ENCODE measurements at regions not wholly inside any gene's neighbourhood (a gene's known extent, or its start where the extent isn't known, plus 50 kb on each side); places are given as distances from the start of the nearest gene placed in this dataset.
"Not testable (repeated sequence)": the region's sequence is repeated elsewhere in the genome, so short reads cannot be mapped to it uniquely, and the experiment has no call there.

DNA sequence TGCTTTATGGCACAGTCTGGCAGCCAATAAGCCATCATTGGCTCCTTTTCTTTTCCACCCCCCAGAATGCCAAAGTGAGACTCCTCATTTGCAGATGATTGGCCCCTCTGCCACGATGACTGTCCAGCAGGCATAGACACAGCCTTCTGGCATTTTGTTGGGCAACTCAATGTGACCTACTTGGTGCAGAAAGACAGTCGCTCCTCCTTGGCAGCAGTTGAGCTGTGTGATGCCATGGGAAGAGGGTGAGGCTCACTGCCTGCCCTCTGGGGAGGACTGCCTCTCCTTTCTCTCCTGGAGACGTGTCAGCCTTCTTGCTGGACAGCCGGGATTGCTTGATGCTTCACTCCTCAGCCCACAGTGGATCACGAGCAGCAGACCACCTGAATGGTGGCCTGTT lies 264.9 kb downstream of the C12orf75 start:
- DNase-seq: no peak

GRCh38 chr12:105596731-105597130 lies 266.2 kb downstream of the C12orf75 start:
- no peak for DNase-seq

DNA sequence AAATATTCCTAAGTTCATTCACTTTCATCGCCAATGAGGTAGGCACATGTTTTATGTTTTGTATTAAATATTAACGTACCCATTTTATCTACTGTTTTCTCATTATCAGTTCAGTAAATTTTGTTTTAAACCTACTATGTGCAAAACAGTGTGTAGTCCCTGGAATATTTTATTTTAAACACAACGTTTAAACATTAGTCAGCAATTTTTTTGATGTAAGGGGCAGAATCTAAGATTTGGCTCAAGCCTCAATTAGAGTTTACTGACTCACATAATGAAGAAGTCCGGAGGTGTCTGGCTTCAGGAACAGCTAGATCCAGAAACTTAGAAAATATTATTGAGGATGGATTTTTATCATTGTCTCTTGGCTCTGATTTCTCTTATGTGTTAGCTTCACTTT lies 267.5 kb downstream of the C12orf75 start:
- no peak for DNase-seq

DNA sequence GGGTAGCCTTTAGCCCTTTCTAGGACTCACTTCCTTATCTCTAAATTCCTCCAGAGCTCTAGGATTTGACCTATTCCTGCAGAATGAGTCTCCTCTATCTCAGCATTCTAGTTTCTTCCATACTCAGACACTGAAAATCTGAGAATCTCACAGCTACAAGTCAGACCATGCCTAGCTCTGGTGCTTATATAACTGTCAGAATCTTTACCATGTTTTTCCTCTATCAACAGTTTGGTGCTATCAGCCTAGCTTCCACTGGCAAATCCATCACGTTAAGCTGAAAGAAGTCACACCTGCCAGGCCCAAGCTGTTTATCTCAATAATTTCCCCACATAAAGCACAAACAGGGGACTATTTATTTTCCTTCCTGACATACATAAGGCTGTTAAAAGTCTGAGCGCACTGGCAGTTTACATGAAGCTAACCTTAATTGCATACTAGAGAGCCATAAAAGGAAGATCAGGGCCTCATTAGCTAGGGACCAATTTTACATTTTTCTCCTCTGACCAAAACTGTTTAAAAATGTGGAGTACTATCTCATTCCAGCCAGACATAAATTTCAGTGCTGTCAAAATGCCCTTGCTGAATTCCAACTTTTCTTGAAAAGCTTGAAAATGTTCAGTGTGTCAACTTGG lies 270.5 kb downstream of the C12orf75 start:
- no peak for DNase-seq

DNA sequence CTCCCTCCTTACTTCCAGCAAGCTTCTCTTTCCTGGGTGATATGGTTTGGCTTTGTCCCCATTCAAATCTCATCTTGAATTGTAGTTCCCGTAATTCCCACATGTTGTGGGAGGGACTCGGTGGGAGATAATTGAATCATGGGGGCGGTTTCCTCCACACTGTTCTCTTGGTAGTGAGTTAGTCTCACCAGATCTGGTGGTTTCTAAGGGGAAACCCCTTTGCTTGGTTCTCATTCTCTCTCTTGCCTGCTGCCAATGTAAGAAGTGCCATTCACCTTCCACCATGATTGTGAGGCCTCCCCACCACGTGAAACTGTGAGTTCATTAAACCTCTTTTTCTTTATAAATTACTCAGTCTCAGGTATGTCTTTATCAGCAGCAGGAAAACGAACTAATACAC lies 271.8 kb downstream of the C12orf75 start:
- DNase-seq: not testable (repeated sequence)

- not testable (repeated sequence) for DNase-seq
Measured at GRCh38 chr12:105604281-105604680, 273.8 kb downstream of the C12orf75 start.

DNA sequence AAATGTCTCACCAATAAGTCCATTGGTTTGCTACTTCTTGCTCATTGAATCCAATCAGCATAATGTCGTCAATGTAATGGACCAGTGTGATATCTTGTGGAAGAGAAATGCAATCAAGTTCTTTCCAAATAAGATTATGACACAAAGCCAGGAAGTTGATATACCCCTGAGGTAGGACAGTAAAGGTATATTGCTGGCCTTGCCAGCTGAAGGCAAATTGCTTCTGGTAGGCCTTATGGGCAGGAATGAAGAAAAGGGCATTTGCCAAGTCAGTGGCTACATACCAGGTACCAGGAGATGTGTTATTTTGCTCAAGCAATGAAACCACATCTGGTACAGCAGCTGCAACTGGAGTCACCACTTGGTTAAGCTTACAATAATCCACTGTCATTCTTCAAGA lies 276.1 kb downstream of the C12orf75 start:
- not testable (repeated sequence) for DNase-seq

DNA sequence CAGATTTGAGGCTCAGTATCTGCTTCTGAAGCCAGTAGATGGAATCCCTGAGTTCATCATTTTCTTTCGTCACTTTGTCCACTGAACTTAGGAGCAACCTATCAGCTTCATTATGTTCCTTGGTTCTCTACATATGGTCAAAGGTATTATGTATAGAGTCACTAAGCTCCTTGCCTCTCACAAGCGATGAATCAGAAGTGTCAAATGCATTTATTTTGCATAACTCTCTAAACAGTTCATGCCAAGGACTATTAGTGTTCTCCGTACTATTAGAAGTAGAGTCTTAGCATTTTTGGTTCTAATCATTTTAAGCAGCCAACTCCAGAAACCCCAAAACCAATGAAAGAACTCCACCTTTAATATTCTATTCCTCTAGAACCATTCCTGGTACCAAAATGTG lies 278.5 kb downstream of the C12orf75 start:
- not testable (repeated sequence) for DNase-seq

- no peak for DNase-seq
Measured at GRCh38 chr12:105610459-105610858, 280.0 kb downstream of the C12orf75 start.

- DNase-seq: no peak
Measured at GRCh38 chr12:105611340-105611739, 280.8 kb downstream of the C12orf75 start.

- DNase-seq: no peak
Measured at GRCh38 chr12:105613269-105613668, 282.8 kb downstream of the C12orf75 start.

DNA sequence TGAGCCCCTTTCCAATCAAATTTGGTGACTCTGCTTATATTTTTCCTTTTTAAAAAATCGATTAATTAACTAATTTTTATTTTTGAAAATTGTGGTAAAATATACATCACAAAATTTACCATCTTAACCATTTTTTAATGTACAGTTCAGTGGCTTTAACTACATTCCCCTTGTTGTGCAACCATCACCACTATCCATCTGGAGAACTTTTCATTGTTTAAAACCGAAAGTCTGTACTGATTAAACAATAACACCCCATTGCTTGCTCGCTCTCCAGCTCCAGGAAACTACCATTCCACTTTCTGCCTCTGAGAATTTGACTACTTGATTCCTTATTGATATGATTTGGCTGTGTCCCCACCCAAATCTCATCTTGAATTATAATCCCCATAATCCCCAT lies 283.4 kb downstream of the C12orf75 start:
- DNase-seq: no peak

DNA sequence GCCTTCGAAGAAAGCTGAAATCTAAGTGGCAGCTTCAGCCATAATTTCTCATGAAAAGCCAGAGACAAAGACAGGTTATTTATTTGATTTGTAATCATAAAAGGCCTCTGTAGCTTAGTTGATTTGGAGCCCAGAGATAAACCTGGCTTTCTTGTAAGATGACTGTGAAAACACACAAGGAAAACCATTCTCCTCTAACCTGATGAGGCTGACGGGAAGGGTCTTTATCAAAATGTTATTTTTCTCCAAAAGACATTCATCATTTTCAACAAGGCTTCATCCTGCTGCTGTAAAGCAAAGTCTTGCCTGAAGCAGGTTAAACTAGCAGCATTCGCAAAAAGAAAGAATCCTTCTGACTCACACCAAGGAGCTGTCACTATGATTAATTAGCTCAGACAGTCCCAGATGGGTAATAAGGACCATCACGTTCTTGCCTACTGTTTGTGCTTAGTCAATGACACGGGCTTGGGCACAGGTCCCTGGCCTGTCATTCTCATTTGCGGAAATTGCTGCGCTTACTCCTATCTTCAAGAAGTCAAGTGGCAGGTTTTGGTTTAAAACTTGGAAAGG lies 286.6 kb downstream of the C12orf75 start:
- no peak for DNase-seq

DNA sequence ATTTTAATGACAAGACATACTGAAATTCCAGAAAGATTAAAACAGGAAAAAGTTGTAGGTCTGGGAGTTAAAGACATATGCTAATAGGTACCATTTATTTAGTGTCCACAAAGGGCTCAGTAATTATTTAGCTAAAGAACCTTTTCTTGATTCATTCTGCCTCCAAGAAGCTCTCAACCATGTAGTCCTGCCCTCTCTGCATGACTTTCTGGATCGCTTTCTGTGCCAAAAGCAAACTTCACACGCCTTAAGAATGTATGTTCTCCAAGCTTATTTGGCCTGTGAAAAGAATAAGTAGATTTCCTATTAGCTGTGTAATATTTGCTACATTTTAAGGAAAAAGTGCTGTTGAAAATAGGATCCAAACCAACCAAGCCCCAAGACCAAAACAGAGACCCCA lies 291.7 kb downstream of the C12orf75 start:
- no peak for DNase-seq

DNA sequence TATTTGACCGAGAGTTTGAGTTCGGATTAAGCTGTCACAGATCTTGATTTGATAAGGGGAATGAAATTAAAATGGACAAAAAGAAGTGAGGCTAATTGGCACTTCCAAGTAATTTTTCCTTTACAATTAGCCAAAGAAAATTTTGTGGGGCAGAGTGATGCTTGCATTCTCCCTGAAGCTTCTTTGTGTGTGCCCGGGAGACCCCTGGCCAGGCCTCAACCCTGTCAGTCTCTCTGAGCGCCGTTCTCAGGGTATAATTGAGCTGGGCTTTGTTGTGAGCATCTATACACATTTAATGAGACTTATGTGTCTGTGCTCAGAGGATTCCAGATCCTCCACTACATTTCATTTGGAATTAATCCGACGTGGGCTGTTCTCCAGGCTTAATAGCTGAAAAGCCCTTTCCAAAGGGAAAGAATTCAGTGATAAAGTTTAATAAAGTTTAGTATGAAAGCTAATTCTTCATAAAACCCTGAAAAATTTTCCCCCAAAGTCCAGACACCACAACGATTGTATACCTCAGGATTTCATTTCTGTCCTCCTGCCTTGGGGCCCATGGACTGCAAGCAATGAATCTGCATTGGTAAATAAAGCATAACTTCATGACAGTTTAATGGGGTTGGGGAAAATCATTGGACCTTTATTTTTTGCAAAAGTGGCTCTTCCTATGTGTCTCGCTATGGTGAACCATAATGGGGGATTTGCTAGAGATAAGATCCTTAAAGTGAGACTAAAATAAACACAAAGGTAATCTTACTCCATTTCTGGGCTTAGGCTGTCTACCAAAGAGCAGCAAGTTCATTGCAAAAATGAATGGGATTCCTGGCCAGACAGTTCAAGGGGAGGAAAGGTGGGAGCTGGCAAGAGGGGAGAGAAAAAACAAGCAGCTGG lies 292.6 kb downstream of the C12orf75 start:
- DNase-seq: no peak

- DNase-seq: no peak
Measured at GRCh38 chr12:105626653-105627052, 296.2 kb downstream of the C12orf75 start.

DNA sequence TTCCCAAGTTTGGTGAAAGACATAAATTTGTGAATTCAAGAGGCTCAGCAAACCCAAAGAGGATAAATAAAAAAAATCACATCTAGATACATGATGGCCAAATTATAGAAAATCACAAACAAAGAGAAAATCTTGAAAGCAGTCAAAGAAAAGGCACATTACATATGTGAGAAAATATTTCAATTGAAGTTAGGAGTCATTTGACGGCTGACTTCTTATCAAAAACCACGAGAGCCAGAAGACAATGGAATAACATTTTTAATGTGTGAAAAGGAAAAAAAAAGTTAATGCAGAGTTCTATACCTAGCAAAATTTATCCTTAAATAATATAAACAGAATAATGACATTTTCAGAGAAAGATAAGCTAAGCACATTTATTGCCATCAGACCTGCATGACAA lies 307.0 kb downstream of the C12orf75 start:
- DNase-seq: no peak

DNA sequence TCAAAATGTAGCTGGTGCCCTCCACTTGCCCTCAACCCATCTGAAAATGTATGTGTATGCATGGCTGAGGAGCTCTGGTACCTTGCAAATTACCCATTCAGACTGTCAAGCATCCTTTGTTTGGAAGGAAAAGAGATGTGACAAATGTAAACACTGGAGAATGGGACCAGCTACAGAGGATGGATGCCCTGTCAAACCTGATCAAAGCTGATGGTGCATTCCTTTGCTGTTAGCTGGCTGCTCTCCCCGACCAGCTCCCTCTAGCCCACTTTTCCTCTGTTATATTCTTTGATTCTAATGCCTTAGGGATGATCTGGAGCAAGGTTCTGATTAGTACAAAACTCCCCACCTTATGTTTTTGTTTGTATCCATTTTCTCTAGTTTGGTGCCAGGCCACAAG lies 310.3 kb downstream of the C12orf75 start:
- DNase-seq: no peak

DNA sequence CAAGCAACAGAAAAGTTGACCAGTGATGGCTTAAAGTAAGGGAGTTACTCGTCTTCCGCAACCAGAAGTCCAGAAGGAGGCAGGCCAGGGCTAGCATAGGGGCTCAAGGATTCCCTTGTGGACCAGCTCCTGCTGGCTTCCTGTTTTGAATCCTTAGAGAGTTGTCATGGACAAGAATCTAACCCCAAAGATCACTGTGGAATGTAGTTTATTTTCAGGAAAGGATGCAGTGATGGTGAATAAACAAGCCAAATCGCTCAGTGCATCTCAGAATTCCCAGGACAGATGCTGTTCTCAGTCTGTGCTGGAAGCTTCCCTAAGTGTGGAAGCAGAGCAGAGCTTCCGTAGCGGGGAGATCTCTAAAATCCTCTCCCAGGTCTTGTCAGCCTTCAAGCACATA lies 311.3 kb downstream of the C12orf75 start:
- no peak for DNase-seq

GRCh38 chr12:105644770-105645169 lies 314.3 kb downstream of the C12orf75 start:
- DNase-seq: no peak

- no peak for DNase-seq
Measured at GRCh38 chr12:105654606-105655005, 324.1 kb downstream of the C12orf75 start.

DNA sequence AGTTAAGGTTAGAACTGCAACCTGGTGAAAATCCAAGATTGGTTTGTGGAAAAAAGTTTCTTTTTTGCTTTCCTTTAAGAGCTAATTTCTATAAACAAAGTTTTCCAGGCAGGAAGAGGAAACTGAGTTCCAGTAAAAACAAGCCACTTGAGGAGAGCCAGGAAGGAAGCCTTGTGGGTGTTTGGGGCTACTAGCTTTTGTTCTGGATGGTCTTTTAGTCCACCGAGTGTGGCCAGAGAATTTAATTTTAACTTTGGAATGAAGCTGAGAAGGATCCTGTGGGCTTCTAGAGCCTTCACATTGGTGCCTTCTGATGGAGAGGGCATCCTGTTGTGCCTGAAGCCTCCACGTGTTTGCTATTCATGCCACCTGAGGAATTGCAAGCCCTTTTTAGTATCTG lies 327.9 kb downstream of the C12orf75 start:
- no peak for DNase-seq

DNA sequence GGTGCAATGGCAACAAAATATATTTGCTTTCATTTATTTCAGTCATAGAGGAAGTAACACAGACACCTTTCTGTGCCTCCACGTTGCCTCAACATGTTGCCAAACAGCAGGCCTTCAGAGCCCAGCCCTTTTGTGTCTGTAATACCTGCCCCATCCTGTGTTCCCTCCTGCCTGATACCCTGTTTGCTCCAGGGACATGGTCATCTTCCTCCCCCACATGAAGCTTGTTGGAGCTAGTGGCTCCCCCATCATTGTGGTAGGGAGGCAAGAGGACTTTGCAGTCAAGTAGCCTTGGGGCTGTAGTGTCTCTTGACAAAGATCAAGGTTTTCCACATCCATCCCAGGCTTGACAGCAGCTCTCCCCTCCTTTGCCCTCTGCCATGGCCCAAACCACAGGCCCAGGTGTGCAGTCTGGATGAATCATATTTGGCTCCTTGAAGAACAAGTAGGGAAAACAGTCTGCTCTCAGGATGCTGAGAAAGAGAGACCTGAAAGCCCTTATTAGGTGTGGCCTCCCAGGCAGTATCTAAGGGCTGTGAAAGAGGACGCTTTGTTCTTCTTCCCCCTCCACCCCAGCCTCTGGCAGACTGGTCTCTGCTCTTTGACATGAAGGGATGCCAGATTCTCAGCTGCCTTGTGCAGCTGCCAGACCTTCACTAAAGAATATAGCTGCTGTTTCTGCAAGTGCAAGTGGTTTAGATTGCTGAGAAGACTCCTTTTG lies 329.0 kb downstream of the C12orf75 start:
- no peak for DNase-seq
